T47D (cell line): ENCODE measurements at regions not wholly inside any gene's neighbourhood (a gene's known extent, or its start where the extent isn't known, plus 50 kb on each side); places are given as distances from the start of the nearest gene placed in this dataset.
"Not testable (repeated sequence)": the region's sequence is repeated elsewhere in the genome, so short reads cannot be mapped to it uniquely, and the experiment has no call there.

ENCODE experiments used
- DNase-seq, 2 experiments: peaks; one replicate each; pipeline versions ENCODE4 v3.0.0 to v3.0.0-alpha.2; 2011 to 2012; ENCODE audit warnings: low read depth in 1 of 2, low spot score in 1 of 2
- JUND ChIP-seq: IDR thresholded peaks from 2 replicates; pipeline ENCODE4 v1.6.1; 2012; ENCODE audit warnings: low read depth
- in situ Hi-C: cut with HindIII; loops from 2 replicates; pipeline ENCODE4 v1.10.0; 2016; ENCODE audit warnings: low sequenced_read_pairs, low pct_unique_long_range_greater_than_20kb

- DNase-seq = no peak
- no peak for TF ChIP-seq JUND
- in situ Hi-C loops = no loop called here
Observed at GRCh38 chr3:162701211-162701610, 1204.6 kb downstream of the OTOL1 start.

GRCh38 chr3:162702768-162703385, 1206.3 kb downstream of the OTOL1 start:
- in situ Hi-C loops = no loop called here
- no peak for DNase-seq
- no peak for TF ChIP-seq JUND

DNA sequence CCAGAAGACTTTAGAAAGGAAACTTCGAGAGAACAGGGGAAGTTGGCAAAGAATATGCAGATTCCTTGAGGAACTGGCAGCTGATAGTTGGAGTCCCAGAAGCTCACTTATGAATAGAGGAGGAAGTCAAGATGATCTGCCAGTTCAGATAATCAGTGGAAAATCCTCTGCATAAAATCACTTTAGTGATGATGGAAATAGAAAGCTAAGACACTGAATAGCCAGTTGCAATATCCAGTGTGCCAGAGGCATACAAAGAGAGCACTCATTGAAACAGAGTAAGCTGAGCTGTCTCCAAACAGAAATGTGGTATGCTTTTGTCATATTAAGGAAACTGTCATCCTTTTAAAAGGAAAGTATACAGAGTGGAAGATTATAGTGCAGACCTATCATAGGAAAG, 1207.6 kb downstream of the OTOL1 start:
- no peak for DNase-seq
- TF ChIP-seq JUND = no peak
- in situ Hi-C loops = no loop called here

- no peak for DNase-seq
- TF ChIP-seq JUND = no peak
- in situ Hi-C loops = no loop called here
Observed at GRCh38 chr3:162704799-162705385, 1208.3 kb downstream of the OTOL1 start.

GRCh38 chr3:162708394-162708793, 1211.8 kb downstream of the OTOL1 start:
- DNase-seq, in situ Hi-C loops: not testable (repeated sequence)

DNA sequence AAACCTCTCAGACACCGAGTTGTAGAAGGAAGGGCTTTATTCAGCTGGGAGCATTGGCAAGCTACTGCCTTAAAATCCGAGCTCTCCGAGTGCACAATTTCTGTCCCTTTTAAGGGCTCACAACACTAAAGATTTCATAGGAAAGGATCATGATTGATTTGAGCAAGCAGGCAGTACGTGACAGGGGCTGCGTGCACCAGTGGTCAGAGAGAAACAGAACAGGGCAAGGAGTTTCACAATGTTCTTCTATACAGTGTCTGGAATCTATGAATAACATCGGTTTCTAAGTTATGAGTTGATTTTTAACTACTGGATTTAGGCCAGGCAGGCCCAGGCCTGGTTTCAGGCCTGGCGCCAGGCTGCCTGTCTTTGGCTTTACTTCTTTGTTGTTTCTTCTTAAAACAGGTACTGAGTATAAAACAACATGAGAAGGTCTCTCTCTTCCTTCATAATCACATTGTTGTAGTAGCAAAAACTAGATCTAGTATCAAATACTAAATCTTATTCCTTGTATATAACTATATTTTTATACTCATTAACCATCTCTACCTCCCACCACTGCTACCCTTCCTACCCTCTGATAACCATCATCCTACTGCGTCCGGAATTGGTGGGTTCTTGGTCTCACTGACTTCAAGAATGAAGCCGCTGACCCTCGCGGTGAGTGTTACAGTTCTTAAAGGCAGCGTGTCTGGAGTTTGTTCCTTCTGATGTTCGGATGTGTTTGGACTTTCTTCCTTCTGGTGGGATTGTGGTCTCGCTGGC, 1212.5 kb downstream of the OTOL1 start:
- in situ Hi-C loops, DNase-seq: not testable (repeated sequence)

GRCh38 chr3:162710332-162711112, 1213.9 kb downstream of the OTOL1 start:
- TF ChIP-seq JUND = no peak
- no peak for DNase-seq
- in situ Hi-C loops = no loop called here

DNA sequence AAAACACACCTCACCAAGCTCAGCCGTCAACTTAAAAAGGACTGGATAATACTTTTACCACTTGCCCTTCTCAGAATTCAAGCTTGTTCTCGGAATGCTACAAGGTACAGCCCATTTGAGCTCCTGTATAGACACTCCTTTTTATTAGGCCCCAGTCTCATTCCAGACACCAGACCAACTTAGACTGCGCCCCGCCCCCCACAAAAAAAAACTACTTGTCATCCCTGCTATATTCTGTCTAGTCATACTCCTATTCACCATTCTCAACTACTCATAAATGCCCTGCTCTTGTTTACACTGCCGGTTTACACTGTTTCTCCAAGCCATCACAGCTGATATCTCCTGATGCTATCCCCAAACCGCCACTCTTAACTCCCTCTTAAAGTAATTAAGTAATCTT, 1220.5 kb downstream of the OTOL1 start:
- DNase-seq, in situ Hi-C loops: not testable (repeated sequence)

DNA sequence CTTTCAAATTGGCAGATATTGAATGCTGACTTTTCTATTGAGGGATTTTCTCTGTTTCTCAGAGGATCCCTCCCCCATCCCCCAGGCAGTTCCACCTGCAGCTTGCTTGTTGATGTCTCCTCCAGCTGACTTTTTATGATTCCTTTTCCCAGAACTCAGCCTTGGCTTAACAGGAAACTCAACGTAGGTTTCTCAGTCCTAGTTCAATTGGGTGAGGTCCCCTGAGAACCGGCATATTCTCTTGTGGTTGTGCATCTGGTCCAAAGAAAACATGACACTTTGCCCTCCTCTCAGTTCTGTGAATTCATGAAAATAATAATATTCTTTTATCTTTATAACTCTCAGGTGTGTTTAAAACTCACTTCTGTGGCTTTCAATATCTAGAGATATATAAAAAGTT, 1222.1 kb downstream of the OTOL1 start:
- in situ Hi-C loops = no loop called here
- DNase-seq = no peak
- TF ChIP-seq JUND = no peak

DNA sequence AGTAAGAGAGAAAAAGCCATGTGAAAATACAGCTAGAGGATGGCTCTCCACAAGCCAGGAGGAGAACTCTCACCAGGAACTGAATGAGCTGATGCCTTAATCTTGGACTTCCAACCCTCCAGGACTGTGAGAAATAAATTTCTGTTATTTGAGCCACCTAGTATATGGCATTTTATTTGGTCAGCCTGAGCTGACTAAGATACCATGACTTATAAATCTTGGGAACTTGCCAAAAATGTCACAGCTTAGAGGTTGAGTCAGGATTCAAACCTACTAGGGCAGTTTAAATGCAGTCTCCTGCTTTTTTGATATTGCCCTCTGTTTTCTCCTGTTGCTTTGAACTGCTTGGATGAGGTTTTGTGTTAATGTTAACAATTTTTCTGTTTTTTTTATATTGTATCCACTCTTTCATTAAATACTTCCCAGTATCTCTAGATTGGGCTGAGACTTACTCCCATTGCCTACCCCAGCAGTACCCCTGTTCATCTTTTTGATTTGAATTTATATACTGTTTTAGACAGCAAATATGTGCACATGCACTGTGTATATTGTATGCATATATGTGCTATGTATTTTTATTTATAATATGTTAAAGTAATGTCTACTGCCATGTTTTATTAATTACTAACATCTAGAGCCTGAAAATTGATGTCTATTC, 1223.2 kb downstream of the OTOL1 start:
- in situ Hi-C loops = no loop called here
- peak in 1 of 2 experiments; percentile 34 for DNase-seq
- TF ChIP-seq JUND = no peak

DNA sequence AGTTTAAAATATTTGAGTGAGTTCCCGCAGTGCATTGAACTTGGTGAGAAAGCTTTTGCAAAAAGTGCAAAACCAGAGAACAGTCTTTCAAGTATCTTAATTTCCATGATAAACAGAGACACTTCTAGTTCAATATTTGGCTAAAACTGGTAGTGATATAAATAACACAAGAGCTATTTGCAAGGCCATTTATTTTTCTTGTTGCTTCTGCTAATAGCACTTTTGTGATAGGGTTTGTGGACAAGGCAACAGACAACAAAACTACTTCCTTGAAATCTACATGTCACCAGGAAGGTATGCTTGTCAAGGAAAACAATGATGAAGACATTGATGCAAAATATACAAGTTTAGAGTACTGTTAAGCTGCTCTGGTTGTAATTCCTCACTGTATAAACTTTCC, 1225.1 kb downstream of the OTOL1 start:
- in situ Hi-C loops = no loop called here
- no peak for TF ChIP-seq JUND
- DNase-seq = no peak

GRCh38 chr3:162722337-162722736, 1225.7 kb downstream of the OTOL1 start:
- TF ChIP-seq JUND = no peak
- no peak for DNase-seq
- in situ Hi-C loops = no loop called here

DNA sequence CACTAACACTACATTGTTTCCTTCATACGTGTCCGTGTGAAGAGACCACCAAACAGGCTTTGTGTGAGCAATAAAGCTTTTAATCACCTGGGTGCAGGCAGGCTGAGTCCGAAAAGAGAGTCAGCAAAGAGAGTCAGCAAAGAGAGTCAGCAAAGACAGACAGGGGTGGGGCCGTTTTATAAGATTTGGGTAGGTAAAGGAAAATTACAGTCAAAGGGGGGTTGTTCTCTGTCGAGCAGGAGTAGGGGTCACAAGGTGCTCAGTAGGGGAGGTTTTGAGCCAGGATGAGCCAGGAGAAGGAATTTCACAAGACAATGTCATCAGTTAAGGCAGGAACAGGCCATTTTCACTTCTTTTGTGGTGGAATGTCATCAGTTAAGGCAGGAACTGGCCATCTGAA, 1226.2 kb downstream of the OTOL1 start:
- in situ Hi-C loops, DNase-seq: not testable (repeated sequence)
